Astrocyte of the spinal cord (primary cell): ENCODE measurements at regions not wholly inside any gene's neighbourhood (a gene's known extent, or its start where the extent isn't known, plus 50 kb on each side); places are given as distances from the start of the nearest gene placed in this dataset.

ENCODE experiments used
- DNase-seq: peaks from one replicate; pipeline ENCODE4 v3.0.0; 2011; ENCODE audit warnings: low read depth, low spot score
- H3K4me3 ChIP-seq: 2 replicates; pipeline ENCODE4 v1.5.1; 2011; ENCODE audit warnings: low read depth, mild to moderate bottlenecking, low read length, moderate library complexity
- CTCF ChIP-seq: IDR thresholded peaks from 2 replicates; pipeline ENCODE4 v1.5.1; 2012; ENCODE audit warnings: low read depth, mild to moderate bottlenecking, low read length, inconsistent platforms
- in situ Hi-C: cut with HindIII; loops from 2 replicates; pipeline ENCODE4 v1.10.0; 2017; ENCODE audit warnings: low sequenced_read_pairs

- no peak overlapping the region for H3K4me3 ChIP-seq
- no peak for DNase-seq
- in situ Hi-C loops, result no loop called here
- no peak for TF ChIP-seq CTCF
These were observed 339.6 kb downstream of the ANKRD50 start for GRCh38 chr4:124372916-124373315.

DNA sequence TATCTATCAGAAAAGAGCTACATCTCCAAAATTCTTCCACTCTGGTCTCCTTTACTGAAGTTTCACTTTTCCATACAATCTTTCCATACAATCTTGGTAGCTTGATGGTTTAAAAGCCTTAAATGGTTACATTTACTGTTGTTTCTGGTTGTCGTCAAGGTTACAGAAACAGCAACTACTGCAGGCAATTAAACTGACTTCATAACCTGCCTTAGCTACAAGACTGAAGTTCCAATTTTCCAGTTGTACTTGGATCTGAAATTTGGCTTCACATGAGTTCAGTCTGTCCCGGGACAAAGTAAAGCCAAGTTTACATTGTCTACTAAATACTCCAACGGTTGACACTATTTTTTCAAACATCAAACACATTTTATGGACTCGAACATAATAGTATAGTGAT is 326.4 kb downstream of the ANKRD50 start:
- no peak overlapping the region for H3K4me3 ChIP-seq
- in situ Hi-C loops, result no loop called here
- no peak for TF ChIP-seq CTCF
- peak; percentile 19 for DNase-seq

DNA sequence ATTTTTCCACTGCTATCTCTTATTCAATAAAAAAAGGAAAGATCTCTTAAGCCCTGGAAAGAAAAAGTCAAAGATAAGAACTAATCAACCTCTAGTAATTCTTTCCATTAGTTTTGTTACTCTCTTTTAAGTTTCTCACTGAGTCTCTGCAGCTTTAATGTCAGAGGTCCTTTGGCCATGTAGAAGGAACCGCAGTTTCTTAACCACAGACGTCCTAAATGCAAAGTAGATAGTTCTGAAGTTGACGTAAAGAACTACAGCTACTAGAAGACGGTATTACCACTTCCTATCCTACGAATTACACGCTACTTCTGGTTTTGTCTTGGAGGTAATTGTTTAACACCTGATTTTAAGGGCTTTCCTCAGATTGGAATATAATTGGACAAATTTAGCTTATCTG is 325.9 kb downstream of the ANKRD50 start:
- no peak for TF ChIP-seq CTCF
- in situ Hi-C loops, result no loop called here
- no peak for DNase-seq
- no peak overlapping the region for H3K4me3 ChIP-seq

DNA sequence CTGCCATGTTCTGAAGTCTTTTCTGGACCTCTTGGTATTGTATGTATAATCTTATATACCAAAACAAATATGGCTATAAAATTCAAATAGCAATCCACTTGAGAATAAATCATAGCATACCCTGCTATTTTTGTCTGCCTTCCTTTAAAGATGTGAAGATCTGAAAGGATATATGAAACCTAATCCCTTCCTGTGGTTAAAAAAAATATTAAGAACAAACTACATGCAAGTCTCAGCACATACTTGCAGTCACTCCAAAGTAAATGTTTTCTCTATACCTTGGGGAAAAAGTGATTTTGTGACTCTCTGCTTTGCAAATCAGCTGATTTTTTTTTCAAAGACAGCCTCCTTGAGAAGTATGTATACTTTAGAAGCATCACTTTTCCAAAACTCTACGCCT is 322.9 kb downstream of the ANKRD50 start:
- H3K4me3 ChIP-seq, result no peak overlapping the region
- in situ Hi-C loops, result no loop called here
- peak; percentile 65 for DNase-seq
- TF ChIP-seq CTCF, result no peak

DNA sequence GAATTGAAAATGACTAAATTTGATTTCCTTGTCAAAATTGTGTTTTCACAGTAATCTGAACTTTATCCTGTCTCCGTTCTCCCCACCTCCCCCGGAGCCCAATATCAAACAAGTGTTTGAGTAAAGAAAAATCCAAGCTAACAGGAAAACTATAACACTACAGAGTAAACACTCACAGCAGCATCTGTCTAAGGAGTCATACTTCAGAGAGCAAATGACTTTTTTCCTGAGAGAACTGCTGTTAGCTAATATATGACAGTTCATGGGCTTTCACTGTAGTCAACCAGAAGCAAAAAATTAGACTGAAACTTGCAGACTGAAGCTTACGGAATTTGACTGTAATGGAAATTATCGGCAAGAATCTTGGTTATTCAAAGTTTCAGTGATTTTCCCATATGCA is 321.7 kb downstream of the ANKRD50 start:
- in situ Hi-C loops, result no loop called here
- peak; percentile 15 for DNase-seq
- no peak overlapping the region for H3K4me3 ChIP-seq
- TF ChIP-seq CTCF, result no peak

- no peak for DNase-seq
- in situ Hi-C loops, result no loop called here
- H3K4me3 ChIP-seq, result no peak overlapping the region
- no peak for TF ChIP-seq CTCF
These were observed 316.2 kb downstream of the ANKRD50 start for GRCh38 chr4:124396333-124396732.

GRCh38 chr4:124401606-124402005 is 310.9 kb downstream of the ANKRD50 start:
- TF ChIP-seq CTCF, result no peak
- DNase-seq, result no peak
- in situ Hi-C loops, result no loop called here
- H3K4me3 ChIP-seq, result no peak overlapping the region
